Ovary (tissue), 7 donors: ENCODE measurements at regions not wholly inside any gene's neighbourhood (a gene's known extent, or its start where the extent isn't known, plus 50 kb on each side); places are given as distances from the start of the nearest gene placed in this dataset.

Experiments used
- DNase-seq, 5 donors: peaks; one replicate each; pipeline ENCODE4 v3.0.0-alpha.2; 2019 to 2020
- H3K27ac ChIP-seq, 2 donors: fragments of 200-600 bp; one replicate each; pipeline versions ENCODE4 v1.5.1 to v1.8.0; 2019 to 2022
- H3K27me3 ChIP-seq: fragments of 200-600 bp; one replicate; pipeline ENCODE4 v1.8.0; 2022
- H3K36me3 ChIP-seq: fragments of 200-600 bp; sonication (generic); one replicate; pipeline ENCODE4 v1.5.1; 2019
- H3K4me1 ChIP-seq: one replicate; pipeline ENCODE4 v1.8.1; 2013; ENCODE audit warnings: mild to moderate bottlenecking, moderate library complexity; ENCODE audit not compliant: insufficient read depth
- H3K4me3 ChIP-seq: fragments of 200-600 bp; sonication (generic); one replicate; pipeline ENCODE4 v1.5.1; 2017
- H3K9me3 ChIP-seq, 2 donors: fragments of 200-600 bp in 1 of 2; sonication (generic) in 1 of 2; one replicate each; pipeline versions ENCODE4 v1.5.1 to v1.8.1; 2013 to 2019; ENCODE audit warnings: mild to moderate bottlenecking in 1 of 2, moderate library complexity in 1 of 2
- CTCF ChIP-seq, 3 donors: fragments of 450-650 bp in 2 of 3; fragments of 200-600 bp in 1 of 3; IDR thresholded peaks; one replicate each; pipeline versions ENCODE4 v1.5.1 to v1.8.0; 2016 to 2022; ENCODE audit warnings: antibody characterized with exemption in 3 of 3, mild to moderate bottlenecking in 1 of 3
- EP300 ChIP-seq: sonication (generic); formaldehyde crosslinking; IDR thresholded peaks from one replicate; pipeline ENCODE4 v1.6.1; 2017; ENCODE audit warnings: antibody characterized with exemption
- POLR2A ChIP-seq: fragments of 450-650 bp; IDR thresholded peaks from one replicate; pipeline ENCODE4 v1.6.1; 2017; ENCODE audit warnings: antibody characterized with exemption, mild to moderate bottlenecking, moderate library complexity
- WGBS, 3 donors: extraction: QIAGEN DNeasy Blood & Tissue Kit in 1 of 3; methylation state at CpG; one replicate each; pipeline versions ENCODE4 v1.1.5 to v1.1.7; 2013 to 2017; 5-methylcytosine and 5-hydroxymethylcytosine counted together
- intact Hi-C, 4 donors: fragments of 100-400 bp; cut with DNase I; formaldehyde crosslinking; loops; one replicate each; pipeline versions ENCODE4 v1.11.0 to v1.15.1; 2022 to 2023
- donor health status: DM: no; HTN: no; CAD: no; lungs with moderate emphysema.
- donor health status: DM: no; HTN: no; CAD: no.
- donor health status: Bipolar disorder and iron deficiency.
- donor health status: DM: no; HTN: no; CAD: no.
- donor health status: DM: yes; HTN: yes; CAD: no.

GRCh38 chr17:79342376-79342775 is 267.8 kb downstream of the ENGASE start:
- 53 to 66% (median 59%) methylated on average over 9 of the region's 9 CpGs for WGBS, 3 donors
- DNase-seq: no peak
- H3K4me1 ChIP-seq: no peaks in the 10 kb centered on the region
- no peaks in the 10 kb centered on the region for H3K9me3 ChIP-seq
- no peak overlapping the region for H3K4me3 ChIP-seq
- H3K27ac ChIP-seq: no peak overlapping the region
- intact Hi-C loops: no loop called here
- H3K36me3 ChIP-seq: no peaks in the 10 kb centered on the region
- TF ChIP-seq CTCF (IDR thresholded peaks at IDR 0.05) (no peak), EP300 (no peak), POLR2A (no peak)
- H3K27me3 ChIP-seq: no peaks in the 10 kb centered on the region

GRCh38 chr17:79341816-79342215 is 267.2 kb downstream of the ENGASE start:
- Histone ChIP-seq H3K9me3 (no peaks in the 10 kb centered on the region), H3K27me3 (no peaks in the 10 kb centered on the region), H3K27ac (no peak overlapping the region), H3K4me3 (no peak overlapping the region), H3K4me1 (no peaks in the 10 kb centered on the region), H3K36me3 (no peaks in the 10 kb centered on the region)
- DNase-seq: no peak
- intact Hi-C loops: no loop called here
- 51 to 66% (median 55%) methylated on average over 8 of the region's 8 CpGs for WGBS, 3 donors
- no peak for TF ChIP-seq POLR2A
- TF ChIP-seq EP300: no peak
- no peak for TF ChIP-seq CTCF (IDR thresholded peaks at IDR 0.05)

- TF ChIP-seq EP300: no peak
- TF ChIP-seq CTCF (IDR thresholded peaks at IDR 0.05): no peak
- no peak for TF ChIP-seq POLR2A
- H3K9me3 ChIP-seq: no peaks in the 10 kb centered on the region
- WGBS, 3 donors: 42 to 49% (median 47%) methylated on average over 8 of the region's 8 CpGs
- intact Hi-C loops: no loop called here
- no peaks in the 10 kb centered on the region for H3K36me3 ChIP-seq
- H3K4me1 ChIP-seq: no peaks in the 10 kb centered on the region
- no peak for DNase-seq
- H3K4me3 ChIP-seq: no peak overlapping the region
- no peak overlapping the region for H3K27ac ChIP-seq
- no peaks in the 10 kb centered on the region for H3K27me3 ChIP-seq
These were observed 266.7 kb downstream of the ENGASE start for GRCh38 chr17:79341222-79341780.

GRCh38 chr17:79340333-79341221 is 266.0 kb downstream of the ENGASE start:
- Histone ChIP-seq H3K27ac (no peak overlapping the region), H3K4me1 (no peaks in the 10 kb centered on the region), H3K27me3 (no peaks in the 10 kb centered on the region), H3K9me3 (no peaks in the 10 kb centered on the region), H3K4me3 (no peak overlapping the region), H3K36me3 (no peaks in the 10 kb centered on the region)
- intact Hi-C loops: no loop called here
- no peak for TF ChIP-seq POLR2A
- no peak for TF ChIP-seq EP300
- TF ChIP-seq CTCF (IDR thresholded peaks at IDR 0.05): no peak
- WGBS, 3 donors: 54 to 62% (median 58%) methylated on average over 12 of the region's 12 CpGs
- DNase-seq: no peak
